ENCODE measurements at regions not wholly inside any gene's neighbourhood (a gene's known extent, or its start where the extent isn't known, plus 50 kb on each side); places are given as distances from the start of the nearest gene placed in this dataset.

- in situ Hi-C loops (cut with MboI; ENCODE audit: low pct_unique_long_range_greater_than_20kb, low sequenced_read_pairs, unreplicated experiment), result no loop called here
- no peak for DNase-seq (ENCODE audit: low spot score)
- TF ChIP-seq CTCF (IDR thresholded peaks at IDR 0.05; ENCODE audit: extremely low read depth, insufficient read depth, missing control alignments), result no peak
These were observed 197.2 kb upstream of the MDGA2 start for GRCh38 chr14:47872588-47872987.

GRCh38 chr14:47863441-47863840 lies 188.0 kb upstream of the MDGA2 start:
- in situ Hi-C loops (cut with MboI; ENCODE audit: low pct_unique_long_range_greater_than_20kb, low sequenced_read_pairs, unreplicated experiment), result no loop called here
- DNase-seq (ENCODE audit: low spot score), result no peak
- no peak for TF ChIP-seq CTCF (IDR thresholded peaks at IDR 0.05; ENCODE audit: extremely low read depth, insufficient read depth, missing control alignments)

GRCh38 chr14:47857646-47858045 lies 182.2 kb upstream of the MDGA2 start:
- DNase-seq (ENCODE audit: low spot score), result no peak
- in situ Hi-C loops (cut with MboI; ENCODE audit: low pct_unique_long_range_greater_than_20kb, low sequenced_read_pairs, unreplicated experiment), result no loop called here
- TF ChIP-seq CTCF (IDR thresholded peaks at IDR 0.05; ENCODE audit: extremely low read depth, insufficient read depth, missing control alignments), result no peak

- in situ Hi-C loops (cut with MboI; ENCODE audit: low pct_unique_long_range_greater_than_20kb, low sequenced_read_pairs, unreplicated experiment), result no loop called here
- no peak for DNase-seq (ENCODE audit: low spot score)
- no peak for TF ChIP-seq CTCF (IDR thresholded peaks at IDR 0.05; ENCODE audit: extremely low read depth, insufficient read depth, missing control alignments)
These were observed 176.9 kb upstream of the MDGA2 start for GRCh38 chr14:47852278-47852677.

GRCh38 chr14:47846008-47846407 lies 170.6 kb upstream of the MDGA2 start:
- TF ChIP-seq CTCF (IDR thresholded peaks at IDR 0.05; ENCODE audit: extremely low read depth, insufficient read depth, missing control alignments), result no peak
- no peak for DNase-seq (ENCODE audit: low spot score)
- in situ Hi-C loops (cut with MboI; ENCODE audit: low pct_unique_long_range_greater_than_20kb, low sequenced_read_pairs, unreplicated experiment), result no loop called here

- DNase-seq (ENCODE audit: low spot score), result peak; percentile 2
- no peak for TF ChIP-seq CTCF (IDR thresholded peaks at IDR 0.05; ENCODE audit: extremely low read depth, insufficient read depth, missing control alignments)
- in situ Hi-C loops (cut with MboI; ENCODE audit: low pct_unique_long_range_greater_than_20kb, low sequenced_read_pairs, unreplicated experiment), result no loop called here
These were observed 167.8 kb upstream of the MDGA2 start for GRCh38 chr14:47843236-47843635.

GRCh38 chr14:47833011-47833410 lies 157.6 kb upstream of the MDGA2 start:
- DNase-seq (ENCODE audit: low spot score), result no peak
- no peak for TF ChIP-seq CTCF (IDR thresholded peaks at IDR 0.05; ENCODE audit: extremely low read depth, insufficient read depth, missing control alignments)
- in situ Hi-C loops (cut with MboI; ENCODE audit: low pct_unique_long_range_greater_than_20kb, low sequenced_read_pairs, unreplicated experiment), result no loop called here
